ENCODE measurements at regions not wholly inside any gene's neighbourhood (a gene's known extent, or its start where the extent isn't known, plus 50 kb on each side); places are given as distances from the start of the nearest gene placed in this dataset.

DNA sequence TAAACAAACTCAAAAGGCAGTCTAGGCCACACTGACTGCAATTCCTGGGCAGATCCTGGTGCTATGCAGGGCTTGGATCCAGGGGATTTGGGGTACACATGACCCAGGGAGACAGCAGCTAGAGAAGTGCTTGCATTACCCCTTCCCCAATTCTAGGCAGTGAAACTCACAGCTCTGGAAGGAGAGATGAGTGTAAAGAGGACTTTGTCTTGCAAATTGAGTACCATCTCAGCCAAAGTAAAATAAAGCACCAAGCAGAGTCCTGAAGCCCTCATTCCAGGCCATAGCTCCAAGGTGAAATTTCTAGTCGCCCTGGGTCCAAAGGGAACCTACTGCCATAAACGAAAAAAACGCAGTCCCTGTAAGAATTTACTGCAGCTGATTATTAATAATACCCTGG is 644.9 kb upstream of the FLRT2 start:
- Histone ChIP-seq H3K27ac (no peak overlapping the region), H3K4me1 (no peaks in the 10 kb centered on the region), H3K36me3 (no peaks in the 10 kb centered on the region), H3K4me3 (replicated peaks in 1 of 3) (no peak overlapping the region), H3K27me3 (no peaks in the 10 kb centered on the region), H3K9me3 (no peaks in the 10 kb centered on the region)
- TF ChIP-seq, protein P1, sequence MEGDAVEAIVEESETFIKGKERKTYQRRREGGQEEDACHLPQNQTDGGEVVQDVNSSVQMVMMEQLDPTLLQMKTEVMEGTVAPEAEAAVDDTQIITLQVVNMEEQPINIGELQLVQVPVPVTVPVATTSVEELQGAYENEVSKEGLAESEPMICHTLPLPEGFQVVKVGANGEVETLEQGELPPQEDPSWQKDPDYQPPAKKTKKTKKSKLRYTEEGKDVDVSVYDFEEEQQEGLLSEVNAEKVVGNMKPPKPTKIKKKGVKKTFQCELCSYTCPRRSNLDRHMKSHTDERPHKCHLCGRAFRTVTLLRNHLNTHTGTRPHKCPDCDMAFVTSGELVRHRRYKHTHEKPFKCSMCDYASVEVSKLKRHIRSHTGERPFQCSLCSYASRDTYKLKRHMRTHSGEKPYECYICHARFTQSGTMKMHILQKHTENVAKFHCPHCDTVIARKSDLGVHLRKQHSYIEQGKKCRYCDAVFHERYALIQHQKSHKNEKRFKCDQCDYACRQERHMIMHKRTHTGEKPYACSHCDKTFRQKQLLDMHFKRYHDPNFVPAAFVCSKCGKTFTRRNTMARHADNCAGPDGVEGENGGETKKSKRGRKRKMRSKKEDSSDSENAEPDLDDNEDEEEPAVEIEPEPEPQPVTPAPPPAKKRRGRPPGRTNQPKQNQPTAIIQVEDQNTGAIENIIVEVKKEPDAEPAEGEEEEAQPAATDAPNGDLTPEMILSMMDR (IDR thresholded peaks at IDR 0.05): no peak
- TF ChIP-seq POLR2A (IDR thresholded peaks at IDR 0.05): no peak
- intact Hi-C loops (cut with DNase I): no loop called here
- WGBS, 2 donors: 85 to 91% methylated on average over 3 of the region's 3 CpGs
- DNase-seq: no peak

DNA sequence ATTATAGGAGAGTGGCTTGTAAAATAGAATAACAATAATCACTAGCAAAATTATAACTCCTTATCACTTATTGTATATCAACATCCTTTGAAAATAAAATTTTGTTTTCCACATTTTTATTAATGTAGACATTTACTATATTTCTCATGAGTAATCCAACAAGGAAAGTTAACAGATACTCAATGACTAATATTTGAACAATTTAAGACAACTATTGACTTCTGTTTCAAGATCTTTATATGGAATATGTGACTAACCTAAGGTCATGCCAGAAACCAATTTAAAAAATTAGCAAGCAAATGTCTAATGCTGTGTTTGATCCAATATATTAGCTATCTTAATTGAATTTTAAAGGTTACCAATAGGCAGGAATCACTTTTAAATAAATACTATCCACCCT is 638.5 kb upstream of the FLRT2 start:
- TF ChIP-seq POLR2A (IDR thresholded peaks at IDR 0.05): no peak
- TF ChIP-seq, protein P1 (IDR thresholded peaks at IDR 0.05): no peak
- no peak for DNase-seq
- Histone ChIP-seq H3K36me3 (no peaks in the 10 kb centered on the region), H3K4me1 (no peaks in the 10 kb centered on the region), H3K27ac (no peak overlapping the region), H3K27me3 (no peaks in the 10 kb centered on the region), H3K4me3 (replicated peaks in 1 of 3) (no peak overlapping the region), H3K9me3 (no peaks in the 10 kb centered on the region)
- intact Hi-C loops (cut with DNase I): no loop called here

DNA sequence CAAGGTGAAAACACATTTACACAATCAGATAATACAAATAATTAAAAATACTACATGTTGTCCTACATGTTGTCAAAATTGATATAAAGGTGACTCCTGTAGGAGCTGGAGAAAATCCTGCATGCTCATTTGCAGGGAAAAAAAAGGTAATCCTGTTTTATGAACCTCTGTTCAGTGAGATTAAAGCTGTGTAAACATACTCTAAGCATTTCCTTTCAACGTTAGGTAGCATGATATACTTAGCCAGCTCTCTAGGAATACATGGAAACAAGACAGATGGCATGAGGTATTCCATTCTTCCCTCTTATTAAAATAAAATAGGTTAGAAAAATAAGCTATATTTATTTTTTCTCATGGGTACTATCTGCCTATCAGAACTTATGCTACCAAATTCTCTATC is 635.7 kb upstream of the FLRT2 start:
- TF ChIP-seq, protein P1 (IDR thresholded peaks at IDR 0.05): no peak
- no peak overlapping the region for H3K27ac ChIP-seq
- intact Hi-C loops (cut with DNase I): no loop called here
- H3K4me3 ChIP-seq (replicated peaks in 1 of 3): no peak overlapping the region
- H3K27me3 ChIP-seq: no peaks in the 10 kb centered on the region
- no peaks in the 10 kb centered on the region for H3K4me1 ChIP-seq
- WGBS, 2 donors: 20 to 24% methylated on average over 1 of the region's 1 CpG
- H3K36me3 ChIP-seq: no peaks in the 10 kb centered on the region
- no peak for DNase-seq
- no peaks in the 10 kb centered on the region for H3K9me3 ChIP-seq

DNA sequence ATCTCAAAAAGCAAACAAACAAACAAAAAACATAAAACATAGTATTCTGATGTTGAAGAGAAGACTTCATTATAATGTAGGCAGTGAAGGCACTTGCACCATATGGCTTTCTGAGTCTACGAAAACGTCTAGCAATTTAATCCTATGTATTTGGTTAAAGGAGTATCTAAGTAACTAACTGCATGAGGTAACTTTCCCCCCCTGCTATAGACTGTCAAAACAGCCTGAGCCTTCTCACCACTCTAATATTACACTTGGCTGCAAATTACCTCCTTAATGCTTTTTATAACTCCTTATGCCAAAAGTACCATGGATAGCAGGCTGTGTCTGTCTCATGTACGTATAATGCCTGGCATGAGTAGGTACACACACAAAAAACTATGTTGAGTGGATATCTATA is 607.6 kb upstream of the FLRT2 start:
- 62% methylated on average over 3 of the region's 3 CpGs for WGBS, 2 donors
- H3K4me3 ChIP-seq (replicated peaks in 1 of 3): no peak overlapping the region
- H3K4me1 ChIP-seq: no peaks in the 10 kb centered on the region
- TF ChIP-seq, protein P1 (IDR thresholded peaks at IDR 0.05): no peak
- TF ChIP-seq POLR2A (IDR thresholded peaks at IDR 0.05): no peak
- intact Hi-C loops (cut with DNase I): no loop called here
- no peak overlapping the region for H3K27ac ChIP-seq
- no peaks in the 10 kb centered on the region for H3K9me3 ChIP-seq
- H3K36me3 ChIP-seq: no peaks in the 10 kb centered on the region
- DNase-seq: no peak
- H3K27me3 ChIP-seq: no peaks in the 10 kb centered on the region

DNA sequence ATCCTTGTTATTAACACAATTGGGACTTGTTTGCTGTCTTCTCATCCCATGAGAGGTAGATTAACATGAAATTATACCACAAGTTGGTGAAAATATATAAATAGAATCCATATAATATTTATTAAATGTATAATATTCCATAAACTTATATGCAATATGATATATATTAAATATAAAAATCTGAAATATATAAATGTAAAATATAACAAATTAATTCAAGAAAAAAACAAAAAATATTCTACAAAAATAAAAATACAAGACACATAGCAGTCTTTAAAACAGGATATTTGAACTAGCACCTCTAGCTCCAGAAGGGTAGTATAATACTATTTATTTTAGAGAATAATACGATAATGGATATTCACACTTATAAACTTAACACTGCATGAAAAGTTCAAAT is 603.3 kb upstream of the FLRT2 start:
- intact Hi-C loops (cut with DNase I): no loop called here
- DNase-seq: no peak
- no peak for TF ChIP-seq POLR2A (IDR thresholded peaks at IDR 0.05)
- TF ChIP-seq, protein P1 (IDR thresholded peaks at IDR 0.05): no peak
- whole genome bisulfite sequencing, 2 donors: 87 to 88% methylated on average over 1 of the region's 1 CpG
- no peaks in the 10 kb centered on the region for H3K9me3 ChIP-seq
- H3K27ac ChIP-seq: no peak overlapping the region
- H3K4me1 ChIP-seq: no peaks in the 10 kb centered on the region
- no peaks in the 10 kb centered on the region for H3K27me3 ChIP-seq
- H3K4me3 ChIP-seq (replicated peaks in 1 of 3): no peak overlapping the region
- H3K36me3 ChIP-seq: no peaks in the 10 kb centered on the region
